ENCODE measurements at regions not wholly inside any gene's neighbourhood (a gene's known extent, or its start where the extent isn't known, plus 50 kb on each side); places are given as distances from the start of the nearest gene placed in this dataset.
"Not testable (repeated sequence)": the region's sequence is repeated elsewhere in the genome, so short reads cannot be mapped to it uniquely, and the experiment has no call there.

DNA sequence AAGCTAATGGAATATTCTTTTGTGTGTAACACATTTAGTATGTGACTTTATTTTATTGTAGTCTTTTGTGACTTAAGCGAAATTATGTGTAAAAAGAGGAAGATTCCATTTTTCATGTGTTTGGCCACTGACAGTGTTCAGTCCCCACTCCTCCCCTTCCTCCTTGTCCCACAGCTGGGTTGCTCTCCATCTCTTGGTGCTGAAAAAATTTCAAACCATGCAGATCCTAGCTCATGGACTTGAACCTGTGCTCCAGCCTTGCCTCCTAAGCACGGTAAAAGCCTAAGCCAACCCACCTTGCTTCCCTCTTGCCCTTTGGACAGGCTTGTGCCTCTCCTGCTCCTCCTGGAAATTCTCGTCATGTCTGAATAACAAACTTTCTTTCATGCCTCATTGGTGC, 2008.5 kb upstream of the TENM3 start:
- intact Hi-C loops (cut with DNase I), result no loop called here
- DNase-seq (ENCODE audit: low spot score), result no peak

GRCh38 chr4:180240670-180241069, 2002.5 kb upstream of the TENM3 start:
- DNase-seq (ENCODE audit: low spot score), result no peak
- intact Hi-C loops (cut with DNase I), result no loop called here

- intact Hi-C loops (cut with DNase I), result no loop called here
- DNase-seq (ENCODE audit: low spot score), result no peak
Measured at GRCh38 chr4:180253419-180253818, 1989.8 kb upstream of the TENM3 start.

DNA sequence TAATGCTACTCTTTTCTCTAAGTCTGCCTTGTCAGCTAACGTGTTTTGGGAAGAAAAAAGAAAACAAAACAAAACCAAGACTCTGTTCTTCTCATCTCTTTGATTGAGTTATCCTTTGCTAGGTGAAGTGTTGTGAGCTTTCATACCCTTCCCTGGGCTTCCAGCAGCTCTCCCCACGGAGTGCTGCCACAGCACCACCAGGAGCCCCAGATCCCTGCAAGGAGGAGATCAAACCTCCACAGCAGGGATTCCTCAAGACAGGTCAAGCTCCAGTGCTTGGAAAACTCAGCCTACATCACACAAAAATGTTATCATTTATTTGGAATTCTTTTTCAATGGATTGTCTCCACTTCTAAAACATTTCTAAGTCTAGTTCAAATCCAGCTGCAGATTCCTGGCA, 1981.9 kb upstream of the TENM3 start:
- intact Hi-C loops (cut with DNase I), result no loop called here

DNA sequence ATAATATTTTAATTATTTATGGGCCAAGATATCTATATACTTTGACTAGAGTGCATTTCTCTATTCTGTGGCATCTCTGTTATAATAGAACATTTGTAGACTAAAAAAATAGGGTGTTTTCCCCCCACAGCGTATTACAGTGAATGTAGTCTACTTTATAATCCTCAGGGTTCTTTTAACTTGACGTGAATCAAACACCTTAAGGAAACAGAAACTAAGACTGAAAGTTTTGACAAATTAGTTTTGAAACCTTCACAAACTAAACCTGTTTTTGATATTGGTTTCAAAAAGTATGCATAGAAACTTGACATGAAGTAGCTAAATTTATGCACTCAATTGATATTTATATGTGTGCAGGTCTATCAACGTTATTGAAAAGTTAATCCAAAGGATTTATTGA, 1963.1 kb upstream of the TENM3 start:
- intact Hi-C loops (cut with DNase I), result no loop called here
- no peak for DNase-seq (ENCODE audit: low spot score)

More for the DNA sequence above, 1981.9 kb upstream of the TENM3 start:
- DNase-seq (ENCODE audit: low spot score), result no peak

DNA sequence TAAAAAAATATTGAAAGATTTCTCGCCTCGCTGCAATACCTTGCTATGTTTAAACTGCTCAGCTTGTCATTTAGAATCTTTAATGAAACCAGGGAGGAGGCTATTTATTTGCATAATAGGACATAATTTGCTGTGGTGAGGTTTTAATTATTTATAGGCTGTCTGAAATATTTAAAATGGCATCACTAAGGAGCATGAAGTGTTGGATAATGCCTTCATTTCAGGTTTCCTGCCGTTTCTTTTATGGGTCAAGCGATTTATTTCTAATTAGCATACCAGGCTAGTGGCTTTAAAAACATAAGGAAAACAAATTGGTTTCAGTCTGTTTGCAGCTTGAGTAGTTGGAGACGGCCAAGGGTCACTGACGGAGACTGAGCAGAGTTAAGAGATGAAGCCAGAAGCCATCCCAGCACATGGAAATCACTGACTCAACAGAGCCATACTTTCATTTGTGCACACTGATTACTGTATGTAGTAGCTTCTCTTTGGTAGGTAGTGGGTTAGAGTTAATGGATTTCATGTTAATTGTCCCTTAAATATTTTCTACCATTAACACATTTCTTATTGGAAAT, 1962.4 kb upstream of the TENM3 start:
- no peak for DNase-seq (ENCODE audit: low spot score)
- intact Hi-C loops (cut with DNase I), result no loop called here

DNA sequence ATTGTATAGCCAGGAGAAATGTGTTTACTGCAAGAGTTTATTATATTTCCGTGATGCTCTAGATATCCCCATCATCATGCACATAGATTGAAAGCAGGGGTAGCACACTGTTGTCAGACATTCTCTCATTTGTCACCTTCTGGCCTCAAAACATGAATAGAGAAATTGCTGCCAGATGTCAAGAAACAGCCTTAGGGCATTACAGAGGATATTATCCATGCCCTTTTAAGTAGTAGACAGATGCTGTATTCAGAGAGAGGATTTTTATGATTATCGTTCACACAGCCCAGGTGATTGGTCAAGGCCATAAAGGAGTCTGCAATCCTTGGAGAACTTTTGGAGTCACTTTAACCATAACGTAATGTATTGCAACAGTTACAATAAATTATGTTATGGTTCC, 1961.5 kb upstream of the TENM3 start:
- intact Hi-C loops (cut with DNase I), result no loop called here
- no peak for DNase-seq (ENCODE audit: low spot score)

DNA sequence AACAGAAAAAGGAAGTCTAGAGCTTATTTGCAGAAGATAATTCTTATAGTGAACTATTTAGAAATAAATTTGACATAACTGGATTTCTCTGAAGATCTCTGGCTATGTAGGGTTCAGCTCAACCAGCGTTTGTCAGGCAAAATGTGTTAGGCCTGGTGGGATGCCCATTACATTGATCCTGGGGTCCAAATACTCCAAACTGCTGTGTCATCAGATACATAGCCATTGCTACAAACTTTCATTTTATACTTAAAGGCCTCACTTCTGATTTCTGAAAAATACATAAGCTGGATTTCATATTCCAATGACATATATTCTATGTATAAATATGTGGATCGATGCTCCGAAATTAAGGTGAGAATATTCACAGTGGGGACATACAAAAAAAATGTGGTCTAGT, 1958.9 kb upstream of the TENM3 start:
- intact Hi-C loops (cut with DNase I), result no loop called here
- no peak for DNase-seq (ENCODE audit: low spot score)

DNA sequence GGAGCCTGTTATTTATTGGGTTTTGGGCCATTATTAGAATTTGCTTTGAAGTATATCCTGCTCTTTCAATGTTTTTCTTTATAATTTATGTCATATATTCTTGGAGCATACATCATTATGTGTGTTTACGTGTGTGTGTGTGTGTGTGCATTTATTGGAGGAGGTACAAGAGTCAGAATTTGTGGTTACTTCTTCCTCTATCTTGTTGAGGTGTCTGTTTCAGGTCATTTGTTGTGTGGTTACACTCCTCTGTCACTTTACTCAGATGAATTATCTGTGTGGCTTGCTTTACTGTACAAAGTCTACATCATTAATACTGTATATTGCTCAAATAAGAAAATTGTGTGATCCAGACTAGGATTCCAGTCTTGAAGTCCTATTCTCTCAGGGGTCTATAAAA, 1957.4 kb upstream of the TENM3 start:
- intact Hi-C loops (cut with DNase I), result no loop called here
- no peak for DNase-seq (ENCODE audit: low spot score)

DNA sequence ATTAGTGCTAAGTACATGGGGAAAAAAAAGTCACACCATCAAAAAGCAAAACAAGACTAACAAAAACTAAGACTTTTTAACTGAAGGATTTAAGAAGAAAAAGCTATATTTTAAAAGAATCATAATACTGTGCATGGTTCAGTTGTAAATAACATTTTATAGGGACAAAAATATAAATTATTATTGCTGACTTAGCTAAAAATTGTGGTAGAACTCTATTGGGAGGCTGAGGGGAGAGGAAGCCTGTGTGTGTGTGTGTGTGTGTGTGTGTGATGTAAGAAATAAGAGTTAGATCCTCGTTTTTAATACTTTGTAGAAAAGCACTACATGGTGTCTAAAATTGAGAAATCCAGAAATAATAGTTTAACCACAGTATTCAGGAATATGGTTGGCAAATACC, 1950.9 kb upstream of the TENM3 start:
- intact Hi-C loops (cut with DNase I), result no loop called here
- no peak for DNase-seq (ENCODE audit: low spot score)

- intact Hi-C loops (cut with DNase I), result no loop called here
- no peak for DNase-seq (ENCODE audit: low spot score)
Measured at GRCh38 chr4:180296036-180296599, 1947.1 kb upstream of the TENM3 start.

GRCh38 chr4:180304321-180304720, 1938.9 kb upstream of the TENM3 start:
- intact Hi-C loops (cut with DNase I), result no loop called here
- DNase-seq (ENCODE audit: low spot score), result no peak

DNA sequence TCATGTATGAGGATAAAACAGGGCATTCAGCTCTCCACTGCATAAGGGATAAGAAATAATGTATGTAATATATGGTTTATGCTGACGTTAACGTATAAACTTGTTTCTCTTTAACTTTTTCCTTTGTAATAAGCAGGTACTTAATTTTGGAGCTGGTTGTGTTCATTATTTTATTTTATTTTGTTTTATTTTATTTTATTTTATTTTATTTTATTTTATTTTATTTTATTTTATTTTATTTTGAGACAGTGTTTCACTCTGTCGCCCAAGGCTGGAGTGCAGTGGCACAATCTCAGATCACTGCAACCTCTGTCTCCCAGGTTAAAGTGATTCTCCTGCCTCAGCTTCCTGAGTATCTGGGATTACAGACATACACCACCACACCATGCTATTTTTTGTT, 1932.6 kb upstream of the TENM3 start:
- intact Hi-C loops (cut with DNase I), result no loop called here
- DNase-seq (ENCODE audit: low spot score), result no peak

DNA sequence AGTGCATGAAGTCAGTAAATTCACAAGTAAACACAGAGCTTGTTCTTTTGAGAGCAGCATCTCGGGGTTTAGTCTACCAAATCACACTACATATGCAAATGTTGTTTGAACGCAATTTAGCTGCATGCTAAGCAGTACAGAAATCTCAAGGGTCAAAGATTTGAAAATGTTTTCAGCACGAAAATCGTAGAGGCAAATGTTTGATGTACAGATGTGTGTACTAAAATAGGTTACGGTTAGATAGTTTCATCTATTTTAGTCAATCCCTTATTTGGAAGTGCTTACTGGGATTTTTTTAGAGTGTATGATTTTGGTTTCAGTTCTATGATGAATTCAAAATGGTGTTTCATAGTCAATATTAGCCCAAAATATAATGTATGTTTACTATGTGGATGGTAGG, 1928.2 kb upstream of the TENM3 start:
- intact Hi-C loops (cut with DNase I), result no loop called here
- no peak for DNase-seq (ENCODE audit: low spot score)

DNA sequence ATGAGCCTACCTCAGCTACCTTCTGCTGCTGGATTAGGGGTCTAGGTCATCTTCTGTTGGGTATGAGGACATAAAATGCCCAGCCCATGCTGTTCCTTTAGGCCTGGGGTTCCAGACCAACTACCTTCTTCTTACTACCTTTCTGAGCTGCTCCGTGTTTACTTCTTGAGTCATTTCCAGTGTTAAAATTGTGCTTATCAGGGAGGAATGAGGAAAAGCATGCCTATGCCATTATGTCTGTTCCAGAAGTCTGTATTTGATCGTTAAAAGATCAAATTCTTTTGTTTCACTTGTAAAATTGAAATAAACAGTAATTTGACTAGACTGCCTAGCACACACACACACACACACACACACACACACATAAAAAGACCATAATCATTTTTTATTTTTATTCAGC, 1912.7 kb upstream of the TENM3 start:
- no peak for DNase-seq (ENCODE audit: low spot score)
- intact Hi-C loops (cut with DNase I), result no loop called here

- intact Hi-C loops (cut with DNase I), result no loop called here
- DNase-seq (ENCODE audit: low spot score), result no peak
Measured at GRCh38 chr4:180333162-180333561, 1910.0 kb upstream of the TENM3 start.

- intact Hi-C loops (cut with DNase I), result no loop called here
- DNase-seq (ENCODE audit: low spot score), result no peak
Measured at GRCh38 chr4:180335566-180335965, 1907.6 kb upstream of the TENM3 start.

DNA sequence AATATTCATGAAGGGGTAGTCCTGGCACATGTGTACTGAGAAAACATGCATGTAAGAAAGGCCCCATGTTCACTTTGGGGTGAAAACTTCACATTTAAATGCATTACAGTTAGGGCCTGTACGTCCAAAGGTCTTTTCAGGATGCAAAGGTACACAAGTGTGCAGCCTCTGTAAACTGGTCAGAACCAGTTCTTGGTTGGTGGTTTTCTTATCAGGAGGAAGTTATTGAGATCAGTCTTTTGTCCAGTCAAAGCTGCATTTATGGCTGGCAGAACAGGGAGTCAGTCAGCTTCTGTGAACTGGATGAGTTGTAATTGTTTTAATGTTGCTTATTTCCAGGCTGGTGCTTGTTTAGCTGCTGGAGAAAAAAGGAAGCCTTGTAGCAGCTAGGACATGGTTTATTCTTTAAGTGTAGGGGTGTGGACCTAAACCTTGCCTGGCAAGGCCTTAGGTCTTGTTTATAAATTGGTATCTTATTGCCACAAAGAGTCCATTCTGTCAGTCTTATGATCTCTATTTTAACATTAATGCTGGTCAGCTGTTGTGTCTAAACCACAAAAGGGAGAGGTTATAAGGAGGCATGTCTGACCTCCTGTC, 1906.6 kb upstream of the TENM3 start:
- no peak for DNase-seq (ENCODE audit: low spot score)
- intact Hi-C loops (cut with DNase I), result no loop called here

DNA sequence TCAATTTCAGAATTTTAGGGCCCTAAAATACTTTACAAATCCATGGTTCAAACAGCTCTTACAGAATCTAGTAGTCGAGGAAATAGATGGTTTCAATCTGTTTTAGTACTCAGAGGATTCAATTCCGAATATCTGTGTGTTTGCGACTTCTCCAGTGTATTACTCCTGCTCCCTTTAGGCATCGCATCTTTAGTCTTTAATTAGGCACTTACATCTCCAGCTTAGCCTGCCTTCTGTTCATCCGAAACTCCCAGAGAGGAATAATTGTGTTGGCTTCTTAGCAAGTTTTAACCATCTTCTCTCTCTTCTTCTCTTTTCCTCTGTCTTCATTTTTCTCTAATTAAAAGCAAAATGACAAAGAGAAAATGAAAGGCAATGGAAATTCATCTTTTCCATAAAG, 1901.3 kb upstream of the TENM3 start:
- no peak for DNase-seq (ENCODE audit: low spot score)
- intact Hi-C loops (cut with DNase I), result no loop called here

DNA sequence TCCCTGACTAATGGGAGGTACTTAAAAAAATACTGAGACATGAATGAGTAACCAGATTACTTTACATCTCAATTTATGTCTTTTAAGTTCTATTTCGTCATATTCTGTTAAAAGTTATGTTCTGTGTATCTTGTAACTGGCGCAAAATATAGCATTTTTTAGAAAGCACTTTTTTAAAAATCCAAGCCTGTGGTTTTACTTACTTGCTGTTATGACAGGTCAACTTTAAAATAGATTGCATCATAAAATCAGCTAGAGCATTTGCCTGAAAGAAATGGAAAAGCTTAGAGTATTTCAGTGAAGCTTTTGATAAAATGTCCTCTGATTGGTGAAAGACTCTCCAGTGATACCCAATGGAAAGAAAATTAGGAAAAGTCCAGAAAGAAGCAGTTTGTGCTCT, 1892.3 kb upstream of the TENM3 start:
- DNase-seq (ENCODE audit: low spot score), result no peak
- intact Hi-C loops (cut with DNase I), result no loop called here

DNA sequence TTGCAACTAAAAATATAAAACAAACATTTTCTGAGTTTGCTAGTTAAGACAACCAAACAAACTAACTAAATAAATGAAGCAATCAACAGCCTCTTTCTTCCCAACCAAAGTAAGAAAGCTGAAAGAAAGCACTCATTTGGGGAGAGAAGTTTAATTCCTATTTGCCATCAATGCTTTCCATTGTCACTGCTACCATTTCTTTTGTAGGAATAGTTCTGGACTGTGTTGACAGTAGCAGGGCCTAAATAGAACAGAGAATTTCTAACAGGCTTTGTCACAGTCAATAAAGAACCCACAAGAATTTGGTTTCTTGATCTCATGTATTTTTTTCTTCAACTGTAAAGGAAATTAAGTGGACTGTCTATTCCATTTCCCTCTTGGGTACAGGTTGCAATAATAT, 1886.4 kb upstream of the TENM3 start:
- DNase-seq (ENCODE audit: low spot score), result no peak
- intact Hi-C loops (cut with DNase I), result no loop called here

DNA sequence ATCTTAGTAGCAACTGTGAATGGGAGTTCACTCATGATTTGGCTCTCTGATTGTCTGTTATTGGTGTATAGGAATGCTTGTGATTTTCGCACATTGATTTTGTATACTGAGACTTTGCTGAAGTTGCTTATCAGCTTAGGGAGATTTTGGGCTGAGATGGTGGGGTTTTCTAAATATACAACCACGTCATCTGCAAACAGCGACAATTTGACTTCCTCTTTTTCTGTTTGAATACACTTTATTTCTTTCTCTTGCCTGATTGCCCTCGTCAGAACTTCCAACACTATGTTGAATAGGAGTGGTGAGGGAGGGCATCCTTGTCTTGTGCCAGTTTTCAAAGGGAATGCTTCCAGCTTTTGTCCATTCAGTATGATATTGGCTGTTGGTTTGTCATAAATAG, 1883.1 kb upstream of the TENM3 start:
- DNase-seq (ENCODE audit: low spot score); intact Hi-C loops (cut with DNase I): not testable (repeated sequence)
